HG02852 (cell line): ENCODE measurements at regions not wholly inside any gene's neighbourhood (a gene's known extent, or its start where the extent isn't known, plus 50 kb on each side); places are given as distances from the start of the nearest gene placed in this dataset.
"Not testable (repeated sequence)": the region's sequence is repeated elsewhere in the genome, so short reads cannot be mapped to it uniquely, and the experiment has no call there.

ENCODE experiments used
- ATAC-seq: cut with Tn5 transposase; IDR thresholded peaks from one replicate; pipeline ENCODE4 v1.9.1; 2021; ENCODE audit warnings: mild to moderate bottlenecking, moderate library complexity; ENCODE audit not compliant: unreplicated experiment

DNA sequence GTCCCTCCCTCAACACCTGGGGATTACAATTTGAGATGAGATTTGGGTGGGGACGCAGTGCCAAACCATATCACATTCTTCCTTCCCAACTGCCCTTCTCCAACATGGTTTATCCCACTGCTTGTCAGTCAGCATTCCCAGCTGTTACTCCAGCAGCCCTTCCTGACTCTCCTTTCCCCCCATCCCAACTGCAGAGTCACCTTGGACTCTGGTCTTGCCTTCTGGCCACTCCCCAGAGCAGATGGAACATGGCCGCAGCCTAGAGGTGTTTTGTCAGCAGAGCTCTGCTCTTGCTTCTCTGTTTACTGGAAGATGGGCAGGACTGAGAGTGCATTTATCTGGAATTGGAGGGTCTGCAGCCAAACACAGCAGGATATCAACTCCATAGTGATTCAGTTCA lies 51.2 kb upstream of the MEX3C start:
- ATAC-seq, result no peak

DNA sequence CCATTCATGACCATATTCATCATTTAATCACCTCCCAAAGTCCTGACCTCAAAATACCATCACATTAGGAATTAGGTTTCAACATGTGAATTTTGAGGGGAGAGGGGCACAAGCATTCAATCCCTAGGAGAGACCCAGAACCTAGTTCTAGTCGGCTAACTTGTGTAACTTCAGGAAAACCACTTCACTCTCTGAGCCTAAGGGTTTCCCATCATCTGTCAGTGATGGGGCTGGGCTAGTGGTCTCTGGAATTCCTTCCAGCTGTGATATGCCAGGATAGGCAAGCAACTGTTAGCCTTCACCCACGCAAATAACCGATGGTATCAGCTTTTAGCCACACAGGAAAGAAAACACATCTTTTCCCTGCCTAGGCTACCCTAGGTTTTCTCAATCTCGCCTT lies 52.5 kb upstream of the MEX3C start:
- no peak for ATAC-seq

DNA sequence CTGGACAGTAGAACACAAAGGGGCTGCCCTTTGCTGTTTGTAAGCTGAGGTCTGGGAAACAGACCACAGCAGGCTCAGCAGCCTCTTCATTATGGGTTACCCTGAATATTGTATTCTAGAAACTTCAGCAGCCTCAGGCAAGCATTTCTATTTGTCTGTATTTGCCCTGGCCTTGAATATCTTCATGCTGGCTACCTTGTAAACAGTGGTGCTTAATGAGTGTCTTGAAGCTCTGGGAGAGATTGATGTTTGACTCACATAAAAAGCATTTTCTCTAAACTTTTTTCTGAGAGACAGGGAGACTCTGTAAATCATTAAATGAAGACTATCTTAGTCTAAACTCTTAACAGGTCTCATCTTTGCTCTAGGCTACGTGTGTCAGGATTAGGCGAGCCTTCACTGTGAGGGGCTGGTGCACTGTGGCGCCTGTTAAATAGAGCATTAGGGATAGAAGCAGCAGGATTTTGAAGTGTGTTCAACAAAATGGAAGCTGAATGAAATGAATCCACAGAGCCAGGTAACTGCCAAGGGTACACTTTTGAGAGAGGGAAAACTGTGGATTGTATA lies 53.1 kb upstream of the MEX3C start:
- ATAC-seq, result no peak

DNA sequence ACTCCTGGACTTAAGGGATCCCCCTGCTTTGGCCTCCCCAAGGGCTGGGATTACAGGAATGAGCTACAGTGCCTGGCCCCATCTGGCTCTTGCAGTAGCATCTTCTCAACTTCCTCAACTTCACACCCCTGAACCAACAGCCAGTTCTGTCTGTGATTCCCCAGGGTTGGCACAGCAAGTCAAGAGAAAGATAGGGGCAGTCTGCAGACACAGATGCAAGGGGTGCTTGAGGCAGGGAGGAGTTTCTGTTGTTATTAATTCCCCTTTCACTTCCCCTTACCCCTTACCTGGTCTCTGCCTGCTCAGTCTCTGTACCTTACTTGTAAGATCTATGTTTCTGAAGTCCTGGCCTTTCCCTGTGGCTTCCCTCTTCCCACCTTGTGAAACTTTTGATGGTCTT lies 54.1 kb upstream of the MEX3C start:
- peak; percentile 97 for ATAC-seq

DNA sequence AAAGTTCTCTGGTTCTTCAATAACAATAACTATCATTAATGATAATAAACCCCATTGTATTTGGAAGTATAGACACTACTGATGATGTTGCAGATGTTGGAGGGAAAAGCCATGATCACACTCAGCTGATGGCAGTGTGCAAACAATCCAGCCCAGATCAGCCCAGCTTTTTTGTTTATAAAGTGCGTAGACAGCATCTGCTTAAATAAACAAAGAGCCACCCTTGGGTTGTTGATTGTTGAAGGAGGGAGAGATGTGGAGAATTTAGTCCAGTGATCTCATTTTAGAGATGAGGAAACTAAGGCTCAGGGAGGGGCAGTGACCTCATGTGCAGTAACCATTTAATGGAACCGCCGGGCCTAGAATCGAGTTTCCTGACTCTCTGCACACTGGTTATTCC lies 56.0 kb upstream of the MEX3C start:
- ATAC-seq, result no peak

DNA sequence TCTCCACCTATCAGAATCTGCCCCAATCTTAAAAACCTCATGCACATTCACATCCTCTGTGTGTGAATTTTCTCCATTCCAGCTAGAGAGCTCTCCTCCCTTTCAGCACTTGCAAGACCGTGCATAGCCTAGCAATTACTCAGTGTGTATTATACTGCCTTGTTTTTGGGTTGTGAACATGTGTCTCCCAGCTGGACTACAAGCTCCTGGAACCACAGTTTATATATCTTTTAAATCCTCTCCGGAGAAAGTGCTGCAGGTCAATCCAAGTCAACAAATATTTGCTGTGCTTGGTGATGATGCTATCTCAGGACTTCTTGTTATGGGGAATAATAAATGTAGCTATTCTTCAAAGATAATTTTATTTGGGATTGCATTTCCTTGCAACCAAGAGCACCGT lies 58.2 kb upstream of the MEX3C start:
- ATAC-seq, result no peak

DNA sequence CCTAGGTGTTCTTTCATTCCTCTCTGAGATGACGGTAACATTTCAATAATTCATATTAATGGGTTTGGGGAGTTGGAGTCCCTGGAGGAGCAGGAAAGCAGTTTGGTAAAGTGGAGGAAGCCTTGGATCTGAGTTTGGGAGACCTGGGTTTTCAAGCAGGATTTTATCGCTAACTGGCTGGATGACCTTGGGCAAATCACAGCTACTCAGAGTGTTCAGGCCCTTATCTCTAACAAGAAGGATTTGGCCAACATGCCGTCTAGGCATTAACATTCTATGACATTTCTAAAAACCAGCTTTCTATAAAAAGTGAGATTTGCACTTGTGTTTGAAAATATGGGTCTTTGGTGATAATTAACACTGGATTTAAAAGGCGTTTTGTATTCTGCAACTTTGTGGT lies 59.7 kb upstream of the MEX3C start:
- ATAC-seq, result no peak

DNA sequence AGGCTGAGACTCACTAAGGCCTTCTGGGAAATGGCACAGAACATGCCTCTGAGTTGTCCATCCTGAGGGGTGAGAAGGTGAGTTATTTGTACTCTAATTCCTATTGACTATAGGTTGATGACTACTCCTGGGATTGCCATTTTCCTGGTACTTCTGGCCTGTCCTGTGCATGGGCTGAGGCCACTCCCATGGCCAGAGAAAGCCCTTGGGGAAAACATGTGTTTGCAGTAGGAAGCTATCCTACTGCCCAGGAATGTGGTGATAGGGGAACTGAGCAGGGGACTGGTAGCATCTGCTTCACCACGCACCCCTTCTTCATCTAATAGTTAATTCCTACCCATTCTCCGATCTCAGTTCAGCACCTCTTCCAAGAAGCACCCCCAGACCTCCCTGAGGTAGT lies 62.6 kb upstream of the MEX3C start:
- no peak for ATAC-seq

DNA sequence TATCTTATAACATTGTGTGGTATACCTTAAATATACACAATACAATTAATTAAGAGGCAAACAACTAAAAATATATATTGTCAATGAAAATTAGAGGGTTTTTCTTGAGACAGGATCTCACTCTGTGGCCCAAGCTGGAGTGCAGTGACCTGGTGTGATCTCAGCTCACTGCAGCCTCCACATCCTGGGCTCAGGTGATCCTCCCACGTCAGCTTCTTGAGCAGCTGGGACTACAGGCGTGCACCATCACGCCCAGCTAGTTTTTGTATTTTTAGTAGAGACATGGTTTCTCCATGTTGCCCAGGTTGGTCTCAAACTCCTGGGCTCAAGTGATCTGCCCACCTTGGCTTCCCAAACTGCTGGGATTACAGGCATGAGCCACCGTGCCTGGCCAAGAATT lies 68.6 kb upstream of the MEX3C start:
- ATAC-seq, result not testable (repeated sequence)

DNA sequence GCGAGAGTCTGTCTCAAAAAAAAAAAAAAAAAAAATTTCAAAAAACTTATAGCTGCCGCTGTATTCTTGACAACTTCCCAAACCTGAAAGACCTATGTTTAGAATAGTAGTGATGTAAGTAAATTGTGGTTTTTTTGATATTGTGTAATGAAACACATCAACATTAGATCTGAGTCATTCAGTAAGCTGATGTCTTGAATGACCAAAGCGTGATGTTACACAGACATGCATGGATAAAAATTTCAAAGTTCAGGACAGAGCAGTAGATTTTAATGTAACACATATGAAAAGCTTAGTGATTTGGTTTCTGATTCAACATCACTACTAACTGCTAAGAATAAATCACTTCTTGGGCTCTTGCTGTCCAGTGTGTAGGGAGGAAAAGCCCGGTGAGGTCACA lies 69.3 kb upstream of the MEX3C start:
- ATAC-seq, result no peak

DNA sequence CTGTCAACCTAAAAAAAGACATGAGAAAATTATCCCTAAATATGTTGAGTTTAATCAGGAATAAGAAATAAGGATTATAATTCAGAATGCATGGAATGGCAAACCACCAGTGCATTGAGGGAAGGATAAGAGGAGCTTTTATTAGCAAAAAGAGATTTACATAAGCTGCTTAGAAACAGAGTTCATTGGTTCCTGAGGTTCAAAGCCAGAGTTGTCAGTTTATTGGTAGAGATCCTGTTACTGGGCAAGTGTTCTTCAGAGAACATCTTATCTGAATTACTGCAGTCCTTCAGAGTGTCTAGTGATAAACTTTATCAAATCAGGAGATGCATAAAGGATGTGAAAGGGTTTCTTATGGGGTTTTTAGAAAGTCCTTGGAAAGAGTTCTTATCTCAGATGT lies 76.0 kb upstream of the MEX3C start:
- no peak for ATAC-seq

DNA sequence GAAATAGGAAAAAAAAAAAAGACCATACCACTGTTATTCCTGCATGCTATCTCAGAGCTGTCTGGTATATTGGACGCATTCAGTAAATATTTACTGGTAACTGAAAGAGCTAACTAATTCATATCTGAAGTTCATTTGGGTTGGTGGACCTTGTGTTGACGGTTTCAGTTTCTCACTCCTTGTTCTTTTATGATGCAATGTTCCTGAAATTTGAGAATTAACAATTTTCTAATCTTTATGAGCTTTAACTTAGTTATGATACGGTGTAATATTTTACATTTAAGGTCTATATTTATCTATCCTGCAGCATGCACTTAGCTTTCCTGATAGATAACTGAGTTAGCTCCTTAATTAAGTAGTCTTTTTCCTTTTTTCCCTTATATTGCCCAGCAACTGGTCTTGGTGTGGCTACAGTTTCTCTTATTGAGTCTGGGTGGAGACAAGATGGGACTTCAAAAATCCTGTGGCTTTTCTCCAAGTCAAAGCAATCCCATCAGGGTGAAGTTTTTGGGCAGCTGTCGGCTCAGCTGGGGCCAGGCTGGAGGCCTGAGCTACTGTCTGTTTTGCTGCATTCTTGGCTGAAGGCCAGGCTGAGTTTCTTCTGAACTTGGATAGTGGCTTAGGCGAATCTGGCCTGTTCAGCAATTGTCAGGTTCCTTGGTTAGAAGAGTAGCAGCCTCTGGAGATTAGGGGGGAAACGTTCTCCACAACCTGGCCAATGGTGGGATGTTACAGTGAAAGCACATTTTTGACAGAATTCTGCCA lies 78.4 kb upstream of the MEX3C start:
- ATAC-seq, result no peak

DNA sequence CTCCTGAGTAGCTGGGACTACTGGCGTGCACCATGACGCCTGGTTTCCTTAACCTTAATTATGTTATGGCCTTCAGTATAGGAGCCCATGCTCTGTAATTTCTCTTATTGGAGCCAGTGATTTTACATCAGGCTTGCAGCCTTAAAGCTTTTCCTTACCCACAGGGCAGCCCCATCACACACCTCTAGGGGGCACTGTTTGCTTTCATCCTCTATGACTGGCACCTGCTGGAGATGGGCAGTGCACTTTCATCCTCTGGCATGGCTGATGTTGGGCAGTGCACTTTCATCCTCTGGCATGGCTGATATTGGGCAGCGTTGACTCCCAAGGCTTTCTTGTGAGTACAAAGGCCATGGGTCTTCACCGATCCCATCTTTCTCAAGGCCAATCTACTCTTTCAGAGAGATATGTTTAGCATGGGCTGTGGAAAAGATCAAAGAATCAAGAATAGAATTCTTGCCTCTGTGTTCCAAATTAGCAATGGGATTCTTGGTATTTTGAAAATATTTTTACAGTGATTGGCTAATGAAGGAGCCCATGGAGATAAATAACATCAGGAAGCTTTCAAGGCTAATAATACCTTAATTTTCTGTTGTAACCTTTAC lies 80.7 kb upstream of the MEX3C start:
- no peak for ATAC-seq

DNA sequence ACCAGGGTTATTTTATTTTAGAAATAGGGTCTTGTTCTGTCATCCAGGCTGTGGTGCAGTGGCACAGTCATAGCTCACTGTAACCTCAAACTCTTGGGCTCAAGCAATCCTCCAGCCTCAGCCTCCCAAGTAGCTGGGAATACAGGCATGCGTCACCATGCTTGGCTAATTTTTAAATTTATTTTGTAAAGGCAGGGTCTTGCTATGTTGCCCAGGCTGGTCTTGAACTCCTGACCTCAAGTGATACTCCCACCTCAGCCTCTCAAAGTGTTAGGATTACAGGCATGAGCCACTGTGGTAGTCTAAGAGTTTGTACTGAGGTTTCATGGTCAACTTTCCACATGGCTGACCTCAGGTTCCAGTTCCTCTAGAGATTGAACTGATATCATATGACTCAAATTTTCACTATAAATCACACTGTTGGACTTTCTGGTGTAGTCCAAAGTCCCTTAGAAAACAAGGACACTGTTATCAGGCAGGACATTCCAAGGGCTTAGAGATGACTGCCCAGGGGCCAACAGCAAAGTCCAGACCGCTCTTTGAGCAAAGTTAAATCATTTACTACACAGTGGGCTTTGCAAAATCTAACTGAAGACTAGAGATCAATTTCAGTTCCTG lies 82.0 kb upstream of the MEX3C start:
- ATAC-seq, result peak; percentile 83

DNA sequence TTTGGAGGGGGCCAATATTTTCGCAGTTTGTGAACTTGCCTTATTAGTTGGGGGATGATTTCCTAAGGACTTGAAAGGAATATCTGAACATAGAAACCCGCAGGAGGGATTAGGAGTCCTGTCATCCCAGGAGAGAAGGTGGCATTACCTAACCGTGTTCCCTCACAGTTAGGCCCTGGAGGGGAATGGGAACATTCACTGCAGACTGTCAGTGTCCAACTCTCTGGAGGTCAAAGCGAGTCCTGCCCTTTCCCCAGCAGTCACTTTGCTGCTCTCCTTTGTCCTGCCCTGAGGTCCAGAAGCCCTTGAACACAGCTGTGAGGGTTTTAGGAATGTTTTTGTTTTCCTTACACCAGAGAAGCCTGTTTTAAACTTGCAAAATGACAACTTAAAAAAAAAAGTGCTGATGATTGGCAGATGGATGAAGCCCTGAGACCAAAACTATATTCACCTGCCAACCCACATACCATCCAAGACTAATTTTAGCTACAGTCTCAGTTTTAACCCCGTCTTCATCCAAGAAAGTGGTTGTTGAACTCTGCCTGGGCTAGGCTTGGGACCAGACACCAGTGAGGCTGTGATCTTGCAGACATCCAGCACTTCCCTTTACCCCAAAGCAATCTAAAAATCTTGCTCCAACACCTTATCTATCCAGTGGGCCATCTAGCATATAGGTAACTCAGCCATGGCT lies 90.5 kb upstream of the MEX3C start:
- no peak for ATAC-seq

DNA sequence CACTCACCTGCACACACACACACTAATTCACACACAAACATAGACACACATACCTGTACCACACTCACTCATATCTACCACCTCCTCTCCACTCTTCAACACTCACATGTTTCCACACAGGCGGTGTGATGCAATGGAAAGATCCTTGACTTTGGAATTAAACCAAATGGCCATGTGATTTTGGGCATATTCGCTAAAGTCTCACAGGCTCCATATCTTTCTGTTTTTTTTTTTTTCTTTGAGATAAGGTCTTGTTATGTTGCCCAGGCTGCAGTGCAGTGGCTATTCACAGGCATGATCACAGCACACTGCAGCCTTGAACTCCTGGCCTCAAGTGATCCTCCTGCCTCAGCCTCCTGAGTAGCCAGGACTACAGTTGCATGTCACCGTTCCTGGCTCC lies 91.1 kb upstream of the MEX3C start:
- ATAC-seq, result no peak

DNA sequence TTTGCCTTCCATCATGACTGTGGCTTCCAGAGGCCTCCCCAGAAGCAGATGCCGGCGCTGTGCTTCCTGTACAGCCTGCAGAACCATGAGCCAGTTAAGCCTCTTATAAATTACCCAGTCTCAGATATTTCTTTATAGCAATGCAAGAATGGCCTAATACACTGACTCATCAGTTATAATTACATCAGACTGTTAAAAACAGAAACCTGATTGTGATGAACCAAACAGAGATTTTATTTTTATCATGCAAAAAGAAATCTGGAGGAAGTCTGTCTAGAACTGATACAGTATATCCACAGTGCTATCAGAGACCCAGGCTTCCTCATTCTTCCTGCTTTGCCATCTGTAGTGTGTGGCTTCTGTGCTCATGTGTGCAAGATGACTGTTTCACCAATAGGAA lies 93.4 kb upstream of the MEX3C start:
- no peak for ATAC-seq

DNA sequence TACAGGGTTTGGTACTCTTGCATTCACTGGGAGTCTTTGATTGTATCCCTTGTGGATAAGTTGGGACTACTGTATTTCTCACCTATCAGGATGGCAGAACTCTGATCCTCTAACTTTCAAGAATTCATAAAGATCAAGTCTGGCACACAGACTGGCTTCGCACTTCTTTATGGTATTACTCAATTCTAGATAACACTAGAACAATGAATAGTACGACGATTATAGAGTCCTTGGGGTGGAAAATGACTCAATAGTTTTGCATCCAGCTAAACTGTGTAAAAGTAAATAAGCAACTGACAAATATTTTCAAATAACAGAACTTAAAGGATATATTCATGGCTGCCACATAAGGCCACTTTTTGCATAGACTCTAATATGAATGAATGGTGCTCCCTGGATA lies 103.4 kb upstream of the MEX3C start:
- no peak for ATAC-seq

DNA sequence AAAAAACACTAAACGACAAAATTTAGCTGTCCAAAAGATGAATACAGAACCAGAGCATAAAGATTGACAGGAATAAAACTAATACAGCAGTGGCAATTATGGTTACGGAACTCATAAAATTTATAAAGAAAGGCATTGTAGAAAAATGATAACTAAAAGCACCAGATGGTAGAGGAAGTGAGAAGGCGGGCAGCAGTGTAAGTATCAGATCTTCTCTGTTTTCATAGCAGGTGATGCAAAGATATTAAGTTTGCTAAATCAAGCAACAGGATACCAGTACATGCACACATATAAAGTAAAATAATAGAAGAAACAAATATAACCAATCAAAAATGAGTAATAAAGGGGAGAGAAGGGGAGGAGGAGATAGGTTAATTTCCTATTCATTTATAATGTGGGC lies 103.9 kb upstream of the MEX3C start:
- ATAC-seq, result no peak

DNA sequence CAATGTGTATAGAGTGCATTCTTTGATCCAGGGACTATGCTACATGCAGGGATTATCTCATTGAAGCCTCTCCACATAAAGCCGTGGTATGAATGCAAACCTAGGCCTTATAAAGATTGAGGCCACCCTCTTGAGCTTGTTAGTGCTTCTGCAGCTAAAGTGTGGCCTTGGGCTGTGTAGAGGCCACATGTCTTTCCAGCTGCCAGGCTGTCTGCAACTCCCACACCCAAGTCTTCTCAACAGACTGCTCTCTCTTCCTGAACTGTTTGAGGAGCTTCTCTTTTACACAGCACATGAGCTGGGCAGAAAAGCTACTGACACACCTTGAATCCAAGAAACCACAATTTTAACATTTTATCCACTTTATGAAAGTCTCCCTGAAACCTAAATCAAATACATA lies 119.2 kb upstream of the MEX3C start:
- ATAC-seq, result no peak

DNA sequence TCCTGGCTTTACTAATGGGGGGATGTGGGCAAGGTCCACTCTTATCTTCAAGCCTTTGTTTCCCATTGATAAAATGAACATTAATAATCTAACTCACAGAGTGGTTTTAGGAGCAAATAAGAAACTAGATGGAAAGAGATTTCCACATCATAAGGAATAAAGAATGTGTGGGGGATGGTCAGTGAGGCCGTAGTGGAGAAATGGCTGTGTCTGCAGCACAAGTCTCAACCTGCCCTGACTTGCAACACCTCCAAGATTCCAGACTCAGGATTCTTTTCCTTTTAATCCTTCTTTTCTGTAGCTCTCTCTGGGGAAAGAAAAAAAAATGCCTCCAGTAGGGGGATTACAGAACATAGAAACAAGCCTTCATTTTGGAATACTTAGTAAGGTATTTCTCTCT lies 124.2 kb upstream of the MEX3C start:
- no peak for ATAC-seq

DNA sequence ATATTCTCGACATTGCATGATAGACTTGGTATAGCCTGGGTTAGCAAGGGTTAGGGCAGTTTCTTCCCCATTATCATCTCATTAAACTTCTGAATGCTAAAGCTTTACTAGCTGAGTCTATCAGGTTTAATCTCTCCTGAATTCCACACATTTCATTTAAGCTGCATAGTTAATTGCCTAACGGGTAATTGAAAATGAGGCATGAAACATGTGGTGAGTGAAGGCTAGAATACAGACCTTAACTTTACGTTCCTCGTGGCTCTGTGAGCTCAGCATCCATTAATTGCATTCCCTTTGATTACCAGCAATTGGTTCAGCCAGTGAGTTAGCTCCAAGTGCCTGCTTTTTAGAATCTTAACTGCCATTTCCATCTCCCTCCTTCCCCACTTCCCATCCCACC lies 126.5 kb upstream of the MEX3C start:
- no peak for ATAC-seq
